Gastroesophageal sphincter (tissue), 3 donors: ENCODE measurements at regions not wholly inside any gene's neighbourhood (a gene's known extent, or its start where the extent isn't known, plus 50 kb on each side); places are given as distances from the start of the nearest gene placed in this dataset.

Experiments used
- POLR2A ChIP-seq, 2 donors: fragments of 450-650 bp; IDR thresholded peaks; one replicate each; pipeline ENCODE4 v1.6.1; 2017; ENCODE audit warnings: antibody characterized with exemption in 2 of 2, mild to moderate bottlenecking in 2 of 2, moderate library complexity in 1 of 2
- TF ChIP-seq, protein P1 (sequence below), 4 experiments: fragments of 200-600 bp in 2 of 4; fragments of 450-650 bp in 2 of 4; sonication (generic) in 1 of 4; IDR thresholded peaks; one replicate each; pipeline ENCODE4 v1.5.1; 2017 to 2019; ENCODE audit warnings: antibody characterized with exemption in 4 of 4, mild to moderate bottlenecking in 2 of 4, moderate library complexity in 2 of 4

DNA sequence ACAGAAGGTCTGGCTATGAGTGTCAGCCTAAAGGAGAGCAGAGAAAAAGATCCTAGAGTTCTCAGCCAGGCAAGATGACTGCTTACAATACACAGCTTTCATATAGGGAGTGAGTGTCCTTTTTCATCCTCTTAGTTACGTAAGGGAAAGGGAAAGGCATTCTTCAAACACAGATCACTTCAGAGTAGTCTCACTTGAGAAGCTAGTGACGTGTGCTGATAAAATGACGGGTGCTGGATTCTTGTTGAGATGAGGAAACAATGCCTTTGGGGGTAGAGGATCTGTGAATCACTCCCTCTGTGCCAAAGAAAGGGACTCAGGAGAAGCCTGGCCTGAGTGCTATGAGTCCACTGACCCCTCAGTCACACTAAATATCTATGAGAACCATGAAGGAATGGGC, 117.3 kb downstream of the QRSL1 start:
- TF ChIP-seq, protein P1, sequence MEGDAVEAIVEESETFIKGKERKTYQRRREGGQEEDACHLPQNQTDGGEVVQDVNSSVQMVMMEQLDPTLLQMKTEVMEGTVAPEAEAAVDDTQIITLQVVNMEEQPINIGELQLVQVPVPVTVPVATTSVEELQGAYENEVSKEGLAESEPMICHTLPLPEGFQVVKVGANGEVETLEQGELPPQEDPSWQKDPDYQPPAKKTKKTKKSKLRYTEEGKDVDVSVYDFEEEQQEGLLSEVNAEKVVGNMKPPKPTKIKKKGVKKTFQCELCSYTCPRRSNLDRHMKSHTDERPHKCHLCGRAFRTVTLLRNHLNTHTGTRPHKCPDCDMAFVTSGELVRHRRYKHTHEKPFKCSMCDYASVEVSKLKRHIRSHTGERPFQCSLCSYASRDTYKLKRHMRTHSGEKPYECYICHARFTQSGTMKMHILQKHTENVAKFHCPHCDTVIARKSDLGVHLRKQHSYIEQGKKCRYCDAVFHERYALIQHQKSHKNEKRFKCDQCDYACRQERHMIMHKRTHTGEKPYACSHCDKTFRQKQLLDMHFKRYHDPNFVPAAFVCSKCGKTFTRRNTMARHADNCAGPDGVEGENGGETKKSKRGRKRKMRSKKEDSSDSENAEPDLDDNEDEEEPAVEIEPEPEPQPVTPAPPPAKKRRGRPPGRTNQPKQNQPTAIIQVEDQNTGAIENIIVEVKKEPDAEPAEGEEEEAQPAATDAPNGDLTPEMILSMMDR (IDR thresholded peaks at IDR 0.05): no peak
- no peak for TF ChIP-seq POLR2A (IDR thresholded peaks at IDR 0.05)
